RCC 7860 (cell line): ENCODE measurements at regions not wholly inside any gene's neighbourhood (a gene's known extent, or its start where the extent isn't known, plus 50 kb on each side); places are given as distances from the start of the nearest gene placed in this dataset.

Experiments used
- DNase-seq: peaks from one replicate; pipeline ENCODE4 v3.0.0-alpha.2; 2015; ENCODE audit warnings: low spot score
- FAIRE-seq: peaks from 2 replicates; lab custom pipeline; 2012; peaks lifted over from hg19 to GRCh38; lab: Jason Lieb, UNC

- DNase-seq, result no peak
Measured at GRCh38 chr1:209038735-209039134, 544.8 kb upstream of the CAMK1G start.

GRCh38 chr1:209040351-209040750 is 543.2 kb upstream of the CAMK1G start:
- DNase-seq, result no peak
- no peak for FAIRE-seq

More at GRCh38 chr1:209038735-209039134, 544.8 kb upstream of the CAMK1G start:
- FAIRE-seq, result no peak

GRCh38 chr1:209041927-209042326 is 541.6 kb upstream of the CAMK1G start:
- DNase-seq, result no peak
- FAIRE-seq, result no peak

GRCh38 chr1:209042413-209042812 is 541.1 kb upstream of the CAMK1G start:
- DNase-seq (no peak), FAIRE-seq (no peak)

GRCh38 chr1:209045331-209046057 is 538.0 kb upstream of the CAMK1G start:
- peak; percentile 66 for FAIRE-seq
- DNase-seq, result peak; percentile 53

- FAIRE-seq (no peak), DNase-seq (no peak)
Measured at GRCh38 chr1:209046058-209046417, 537.5 kb upstream of the CAMK1G start.

GRCh38 chr1:209046935-209047334 is 536.6 kb upstream of the CAMK1G start:
- FAIRE-seq, result no peak
- no peak for DNase-seq

- FAIRE-seq (peak; percentile 75), DNase-seq (peak; percentile 82)
Measured at GRCh38 chr1:209048941-209049669, 534.4 kb upstream of the CAMK1G start.

GRCh38 chr1:209051570-209051969 is 531.9 kb upstream of the CAMK1G start:
- FAIRE-seq (no peak), DNase-seq (no peak)

GRCh38 chr1:209053587-209053986 is 529.9 kb upstream of the CAMK1G start:
- DNase-seq (no peak), FAIRE-seq (no peak)

GRCh38 chr1:209057083-209057482 is 526.4 kb upstream of the CAMK1G start:
- DNase-seq, result no peak
- FAIRE-seq, result no peak

- DNase-seq, result no peak
- FAIRE-seq, result no peak
Measured at GRCh38 chr1:209057901-209058300, 525.6 kb upstream of the CAMK1G start.

- FAIRE-seq (no peak), DNase-seq (no peak)
Measured at GRCh38 chr1:209059376-209059775, 524.1 kb upstream of the CAMK1G start.

GRCh38 chr1:209059981-209060380 is 523.5 kb upstream of the CAMK1G start:
- FAIRE-seq, result no peak
- DNase-seq, result no peak

GRCh38 chr1:209062081-209062620 is 521.4 kb upstream of the CAMK1G start:
- DNase-seq, result no peak
- no peak for FAIRE-seq

- no peak for FAIRE-seq
- DNase-seq, result no peak
Measured at GRCh38 chr1:209062863-209063262, 520.7 kb upstream of the CAMK1G start.

GRCh38 chr1:209063767-209064659 is 519.5 kb upstream of the CAMK1G start:
- DNase-seq (no peak), FAIRE-seq (no peak)

- DNase-seq, result no peak
- FAIRE-seq, result no peak
Measured at GRCh38 chr1:209064850-209065706, 518.4 kb upstream of the CAMK1G start.

- DNase-seq, result peak; percentile 28
- no peak for FAIRE-seq
Measured at GRCh38 chr1:209072481-209072880, 511.0 kb upstream of the CAMK1G start.

- no peak for FAIRE-seq
- DNase-seq, result no peak
Measured at GRCh38 chr1:209073879-209074278, 509.6 kb upstream of the CAMK1G start.
